ENCODE measurements at regions not wholly inside any gene's neighbourhood (a gene's known extent, or its start where the extent isn't known, plus 50 kb on each side); places are given as distances from the start of the nearest gene placed in this dataset.

- Histone ChIP-seq H3K79me2 (ENCODE audit: control insufficient read depth, insufficient read depth, low read length) (no peaks in the 10 kb centered on the region), H3K27ac (ENCODE audit: control insufficient read depth, insufficient read depth, low read length) (no peak overlapping the region), H3K4me3 (ENCODE audit: control insufficient read depth in 2 of 3, extremely low read depth in 1 of 3, insufficient read depth in 2 of 3, low read depth in 1 of 3, low read length in 3 of 3) (no peak overlapping the region), H3K4me2 (ENCODE audit: control insufficient read depth, extremely low read depth, insufficient read depth, low read depth, low read length) (no peak overlapping the region), H3K27me3 (ENCODE audit: control insufficient read depth, extremely low read depth, insufficient read depth, low read length) (no peaks in the 10 kb centered on the region), H2AFZ (ENCODE audit: control insufficient read depth, low read length) (no peak overlapping the region), H3K9me3 (ENCODE audit: control insufficient read depth, low read depth, low read length) (peaks cover 4% of the 10 kb centered on the region), H3K36me3 (ENCODE audit: control insufficient read depth in 2 of 2, extremely low read depth in 1 of 2, insufficient read depth in 2 of 2, low read length in 2 of 2) (no peaks in the 10 kb centered on the region), H4K20me1 (ENCODE audit: control insufficient read depth, extremely low read depth, insufficient read depth, low read length) (no peaks in the 10 kb centered on the region), H3K9me1 (ENCODE audit: control insufficient read depth, extremely low read depth, insufficient read depth, low read length) (no peaks in the 10 kb centered on the region), H3K9ac (ENCODE audit: control insufficient read depth, extremely low read depth, insufficient read depth, low read length) (no peak overlapping the region), H3K4me1 (ENCODE audit: control insufficient read depth, extremely low read depth, insufficient read depth, low read length) (no peaks in the 10 kb centered on the region)
- no peak for DNase-seq (ENCODE audit: low read depth, low spot score)
- no peak for FAIRE-seq
- dilution Hi-C loops (cut with MboI; ENCODE audit: extremely low pct_ligation_motif_present, low sequenced_read_pairs) = no loop called here
- no peak for TF ChIP-seq EZH2 (IDR thresholded peaks at IDR 0.05; ENCODE audit: low read length)
- TF ChIP-seq, protein P1, sequence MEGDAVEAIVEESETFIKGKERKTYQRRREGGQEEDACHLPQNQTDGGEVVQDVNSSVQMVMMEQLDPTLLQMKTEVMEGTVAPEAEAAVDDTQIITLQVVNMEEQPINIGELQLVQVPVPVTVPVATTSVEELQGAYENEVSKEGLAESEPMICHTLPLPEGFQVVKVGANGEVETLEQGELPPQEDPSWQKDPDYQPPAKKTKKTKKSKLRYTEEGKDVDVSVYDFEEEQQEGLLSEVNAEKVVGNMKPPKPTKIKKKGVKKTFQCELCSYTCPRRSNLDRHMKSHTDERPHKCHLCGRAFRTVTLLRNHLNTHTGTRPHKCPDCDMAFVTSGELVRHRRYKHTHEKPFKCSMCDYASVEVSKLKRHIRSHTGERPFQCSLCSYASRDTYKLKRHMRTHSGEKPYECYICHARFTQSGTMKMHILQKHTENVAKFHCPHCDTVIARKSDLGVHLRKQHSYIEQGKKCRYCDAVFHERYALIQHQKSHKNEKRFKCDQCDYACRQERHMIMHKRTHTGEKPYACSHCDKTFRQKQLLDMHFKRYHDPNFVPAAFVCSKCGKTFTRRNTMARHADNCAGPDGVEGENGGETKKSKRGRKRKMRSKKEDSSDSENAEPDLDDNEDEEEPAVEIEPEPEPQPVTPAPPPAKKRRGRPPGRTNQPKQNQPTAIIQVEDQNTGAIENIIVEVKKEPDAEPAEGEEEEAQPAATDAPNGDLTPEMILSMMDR (optimal IDR thresholded peaks at IDR 0.05 in 1 of 3, IDR thresholded peaks at IDR 0.05 in 1 of 3, conservative IDR thresholded peaks at IDR 0.05 in 1 of 3; ENCODE audit: extremely low read depth in 1 of 3, insufficient read depth in 2 of 3, low read length in 3 of 3) = no peak
Observed at GRCh38 chr7:145324081-145324480, 488.2 kb upstream of the TPK1 start.

- no peak overlapping the region for H2AFZ ChIP-seq (ENCODE audit: control insufficient read depth, low read length)
- no peak for DNase-seq (ENCODE audit: low read depth, low spot score)
- H3K36me3 ChIP-seq (ENCODE audit: control insufficient read depth in 2 of 2, extremely low read depth in 1 of 2, insufficient read depth in 2 of 2, low read length in 2 of 2) = no peaks in the 10 kb centered on the region
- no peaks in the 10 kb centered on the region for H4K20me1 ChIP-seq (ENCODE audit: control insufficient read depth, extremely low read depth, insufficient read depth, low read length)
- no peaks in the 10 kb centered on the region for H3K79me2 ChIP-seq (ENCODE audit: control insufficient read depth, insufficient read depth, low read length)
- no peaks in the 10 kb centered on the region for H3K9me3 ChIP-seq (ENCODE audit: control insufficient read depth, low read depth, low read length)
- H3K4me2 ChIP-seq (ENCODE audit: control insufficient read depth, extremely low read depth, insufficient read depth, low read depth, low read length) = no peak overlapping the region
- H3K27ac ChIP-seq (ENCODE audit: control insufficient read depth, insufficient read depth, low read length) = no peak overlapping the region
- H3K4me3 ChIP-seq (ENCODE audit: control insufficient read depth in 2 of 3, extremely low read depth in 1 of 3, insufficient read depth in 2 of 3, low read depth in 1 of 3, low read length in 3 of 3) = no peak overlapping the region
- H3K4me1 ChIP-seq (ENCODE audit: control insufficient read depth, extremely low read depth, insufficient read depth, low read length) = no peaks in the 10 kb centered on the region
- no peaks in the 10 kb centered on the region for H3K9me1 ChIP-seq (ENCODE audit: control insufficient read depth, extremely low read depth, insufficient read depth, low read length)
- dilution Hi-C loops (cut with MboI; ENCODE audit: extremely low pct_ligation_motif_present, low sequenced_read_pairs) = no loop called here
- no peaks in the 10 kb centered on the region for H3K27me3 ChIP-seq (ENCODE audit: control insufficient read depth, extremely low read depth, insufficient read depth, low read length)
- H3K9ac ChIP-seq (ENCODE audit: control insufficient read depth, extremely low read depth, insufficient read depth, low read length) = no peak overlapping the region
- FAIRE-seq = no peak
- TF ChIP-seq EZH2 (IDR thresholded peaks at IDR 0.05; ENCODE audit: low read length) = no peak
- TF ChIP-seq, protein P1 (optimal IDR thresholded peaks at IDR 0.05 in 1 of 3, IDR thresholded peaks at IDR 0.05 in 1 of 3, conservative IDR thresholded peaks at IDR 0.05 in 1 of 3; ENCODE audit: extremely low read depth in 1 of 3, insufficient read depth in 2 of 3, low read length in 3 of 3) = no peak
Observed at GRCh38 chr7:145313551-145313950, 477.7 kb upstream of the TPK1 start.

All from keratinocyte (primary cell).